Stomach (tissue), 4 donors: ENCODE measurements at regions not wholly inside any gene's neighbourhood (a gene's known extent, or its start where the extent isn't known, plus 50 kb on each side); places are given as distances from the start of the nearest gene placed in this dataset.
A peak's percentile ranks its signal among the peaks of the same experiment; 100 is the strongest.

Experiments
- CTCF ChIP-seq, 7 experiments: fragments of 450-650 bp in 4 of 7; fragments of 200-600 bp in 3 of 7; sonication (generic) in 3 of 7; IDR thresholded peaks; one replicate each; pipeline ENCODE4 v1.5.1; 2016 to 2019; ENCODE audit warnings: antibody characterized with exemption in 7 of 7, control low read depth in 2 of 7, mild to moderate bottlenecking in 1 of 7
- EP300 ChIP-seq: sonication (generic); formaldehyde crosslinking; IDR thresholded peaks from one replicate; pipeline ENCODE4 v1.6.1; 2017; ENCODE audit warnings: antibody characterized with exemption
- POLR2A ChIP-seq, 4 donors: fragments of 450-650 bp; IDR thresholded peaks; one replicate each; pipeline ENCODE4 v1.6.1; 2016; ENCODE audit warnings: antibody characterized with exemption in 4 of 4, control low read depth in 2 of 4, mild to moderate bottlenecking in 1 of 4, moderate library complexity in 1 of 4
- POLR2AphosphoS5 ChIP-seq, 3 donors: sonication (generic); formaldehyde crosslinking; IDR thresholded peaks; one replicate each; pipeline ENCODE4 v1.6.1; 2016; ENCODE audit warnings: antibody characterized with exemption in 3 of 3

- TF ChIP-seq CTCF (IDR thresholded peaks at IDR 0.05), result no peak
- peak in 1 of 3 donors; percentile 28 for TF ChIP-seq POLR2AphosphoS5 (IDR thresholded peaks at IDR 0.05)
- no peak for TF ChIP-seq POLR2A (IDR thresholded peaks at IDR 0.05)
- no peak for TF ChIP-seq EP300
Measured at GRCh38 chr14:95463171-95463901, 53.1 kb downstream of the SYNE3 start.
